Activated T-cell treated with anti-CD3 and anti-CD28 coated beads, Interleukin-2, amount 50 U/mL, for 72 hours (primary cell): ENCODE measurements at regions not wholly inside any gene's neighbourhood (a gene's known extent, or its start where the extent isn't known, plus 50 kb on each side); places are given as distances from the start of the nearest gene placed in this dataset.

ENCODE experiments used
- ATAC-seq, 2 donors: fragments of 150-1000 bp; cut with Tn5 transposase; replicated peaks in 1 of 2; 2 replicates each; pipeline ENCODE4 v1.10.0; 2021; ENCODE audit warnings: moderate library complexity in 2 of 2, mild to moderate bottlenecking in 1 of 2
- DNase-seq, 2 donors: peaks; one replicate each; pipeline ENCODE4 v3.0.0; 2021 to 2022; ENCODE audit warnings: mixed read lengths in 1 of 2
- H3K27ac Mint-ChIP-seq: one replicate; pipeline ENCODE4 v1.8.0; 2022; ENCODE audit warnings: mild to moderate bottlenecking, moderate library complexity, mixed read lengths
- H3K27me3 Mint-ChIP-seq: one replicate; pipeline ENCODE4 v1.8.0; 2022; ENCODE audit warnings: low read depth, mixed read lengths
- H3K36me3 Mint-ChIP-seq, 2 donors: one replicate each; pipeline ENCODE4 v1.8.0; 2022; ENCODE audit warnings: mixed read lengths in 2 of 2, mild to moderate bottlenecking in 1 of 2; ENCODE audit not compliant: insufficient read depth in 2 of 2
- H3K4me1 Mint-ChIP-seq: one replicate; pipeline ENCODE4 v1.8.0; 2022; ENCODE audit warnings: low read depth, mixed read lengths
- H3K4me3 Mint-ChIP-seq, 2 donors: one replicate each; pipeline ENCODE4 v1.8.0; 2022; ENCODE audit warnings: mild to moderate bottlenecking in 2 of 2, mixed read lengths in 2 of 2, moderate library complexity in 2 of 2
- H3K9me3 Mint-ChIP-seq, 2 donors: one replicate each; pipeline ENCODE4 v1.8.0; 2022; ENCODE audit warnings: mixed read lengths in 2 of 2

DNA sequence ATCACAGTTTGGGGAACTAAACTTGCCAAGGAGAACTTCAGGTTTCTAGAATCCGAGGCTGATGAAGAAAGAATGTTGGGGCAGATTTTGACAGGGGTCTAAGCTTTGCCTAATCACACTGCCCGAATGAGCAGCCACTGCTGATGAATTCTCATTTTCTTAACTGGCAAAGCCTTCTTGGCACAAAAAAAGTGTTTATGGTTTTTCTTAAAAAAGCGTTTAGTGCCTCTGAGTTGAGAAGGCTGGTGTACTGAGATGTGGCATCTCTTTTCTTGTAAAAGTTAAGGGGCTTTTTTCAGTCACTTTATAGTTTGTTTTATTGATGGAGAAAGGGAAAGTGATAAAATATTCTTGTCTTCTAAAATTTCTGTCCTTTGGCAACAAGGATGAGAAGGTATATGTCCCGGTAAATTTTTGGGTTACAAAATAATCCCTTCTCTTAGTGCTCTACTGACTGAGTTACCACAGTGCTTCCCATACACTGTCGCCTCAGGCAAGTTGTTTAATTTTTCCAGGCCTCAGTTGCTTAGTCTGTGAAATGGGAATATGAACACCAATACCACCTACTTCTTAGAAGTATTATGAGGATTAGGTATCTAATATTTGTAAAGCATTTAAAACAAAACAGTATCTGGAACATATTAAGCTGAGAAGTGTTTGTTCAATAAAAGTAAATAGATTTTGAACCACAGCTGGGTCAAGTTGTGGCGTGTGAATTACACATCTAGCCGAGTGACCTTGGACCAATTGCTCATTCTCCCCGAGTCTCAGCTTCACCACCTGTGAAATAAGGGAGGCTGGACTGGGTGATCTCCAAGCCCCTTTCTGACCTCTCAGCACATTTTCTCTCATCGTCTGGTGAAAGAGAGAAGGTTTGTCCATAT is 320.8 kb downstream of the HAPSTR1 start:
- no peaks in the 10 kb centered on the region for H3K27me3 Mint-ChIP-seq
- no peak overlapping the region for H3K4me3 Mint-ChIP-seq
- H3K4me1 Mint-ChIP-seq = no peaks in the 10 kb centered on the region
- no peaks in the 10 kb centered on the region for H3K36me3 Mint-ChIP-seq
- DNase-seq = no peak
- peaks cover 4 to 6% of the 10 kb centered on the region in 2 donors for H3K9me3 Mint-ChIP-seq
- no peak overlapping the region for H3K27ac Mint-ChIP-seq
- ATAC-seq = no peak

DNA sequence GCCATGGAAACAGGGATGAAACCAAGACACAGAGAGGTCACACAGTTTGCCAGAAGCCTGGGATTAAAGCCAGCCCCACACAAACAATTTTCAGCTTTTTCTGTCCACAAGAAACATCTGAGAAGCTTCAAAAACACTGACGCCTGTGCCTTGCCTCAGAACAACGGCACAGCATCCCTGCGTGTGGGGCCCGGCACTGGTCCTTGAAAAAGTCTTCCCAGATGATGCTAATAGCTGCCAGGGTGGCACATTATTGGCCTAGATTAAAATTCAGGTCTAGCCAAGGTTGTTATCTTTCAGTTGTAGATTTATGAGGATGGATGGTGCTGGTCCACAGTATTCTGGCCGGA is 321.4 kb downstream of the HAPSTR1 start:
- DNase-seq (no peak), ATAC-seq (no peak)
- no peak overlapping the region for H3K4me3 Mint-ChIP-seq
- H3K27ac Mint-ChIP-seq = no peak overlapping the region
- no peaks in the 10 kb centered on the region for H3K4me1 Mint-ChIP-seq
- H3K9me3 Mint-ChIP-seq = peaks cover 4 to 8% of the 10 kb centered on the region in 2 donors
- no peaks in the 10 kb centered on the region for H3K36me3 Mint-ChIP-seq
- H3K27me3 Mint-ChIP-seq = no peaks in the 10 kb centered on the region

DNA sequence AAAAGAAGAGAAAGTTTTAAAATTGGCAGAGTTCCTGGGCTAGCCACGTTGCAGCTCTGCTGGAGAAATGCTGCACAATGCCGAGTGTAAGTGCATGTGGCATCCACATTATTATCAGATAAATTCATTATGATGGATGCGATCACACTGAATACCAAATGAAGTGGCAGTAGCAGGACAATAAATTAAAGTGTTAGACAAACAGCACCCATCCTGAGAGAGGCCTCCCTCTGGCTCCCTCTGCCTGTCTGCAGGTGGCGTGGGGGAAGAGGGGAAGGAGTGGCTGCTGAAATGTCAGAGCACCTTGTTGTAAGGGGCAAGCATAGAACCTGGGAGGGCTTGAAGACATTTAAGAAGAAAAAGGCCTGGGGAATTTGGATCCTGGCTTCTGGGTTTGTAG is 324.1 kb downstream of the HAPSTR1 start:
- no peak overlapping the region for H3K27ac Mint-ChIP-seq
- H3K27me3 Mint-ChIP-seq = no peaks in the 10 kb centered on the region
- H3K4me3 Mint-ChIP-seq = no peak overlapping the region
- H3K4me1 Mint-ChIP-seq = no peaks in the 10 kb centered on the region
- no peaks in the 10 kb centered on the region for H3K36me3 Mint-ChIP-seq
- ATAC-seq (no peak), DNase-seq (no peak)
- peaks cover 7 to 10% of the 10 kb centered on the region in 2 donors for H3K9me3 Mint-ChIP-seq

DNA sequence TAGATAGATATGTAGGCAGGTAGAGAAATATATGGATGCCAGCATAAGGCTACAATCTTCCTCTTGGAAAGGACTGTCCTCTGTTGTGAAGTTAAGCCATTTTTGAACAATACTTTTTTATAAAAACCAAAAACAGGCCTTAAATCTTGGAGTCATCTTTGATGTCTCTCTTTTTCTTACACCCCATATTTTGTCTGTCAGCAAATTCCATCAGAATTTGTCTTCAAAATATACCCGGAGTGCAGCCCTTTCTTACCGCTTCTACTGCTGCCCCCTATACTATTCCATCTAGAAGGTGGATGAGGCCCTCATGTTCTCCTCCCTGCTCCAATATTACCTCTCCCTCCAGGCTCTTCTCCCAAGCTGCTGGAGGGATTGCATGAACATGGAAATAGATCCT is 326.5 kb downstream of the HAPSTR1 start:
- no peak for ATAC-seq
- Mint-ChIP-seq H3K36me3 (no peaks in the 10 kb centered on the region), H3K27ac (no peak overlapping the region), H3K4me1 (no peaks in the 10 kb centered on the region), H3K9me3 (peaks cover 7 to 10% of the 10 kb centered on the region in 2 donors), H3K4me3 (no peak overlapping the region), H3K27me3 (no peaks in the 10 kb centered on the region)
- no peak for DNase-seq

DNA sequence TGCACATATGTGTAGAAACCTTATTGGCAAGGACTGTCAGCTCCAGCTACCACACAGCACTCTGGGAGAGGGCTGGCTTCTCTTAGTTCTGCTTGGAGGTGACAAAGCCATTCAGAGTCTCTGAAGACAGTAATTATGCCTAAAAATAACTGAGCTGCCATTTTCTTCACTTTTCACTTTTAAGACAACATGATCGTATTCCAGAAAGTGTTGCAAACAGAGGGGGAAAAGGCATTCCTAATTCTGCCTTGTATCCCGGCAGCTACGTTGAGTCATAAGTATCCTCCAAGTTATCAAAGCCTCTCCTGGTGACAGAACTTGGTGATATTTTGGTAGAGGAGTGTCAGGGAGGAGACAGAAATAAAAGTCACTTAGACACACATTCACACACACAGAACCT is 327.7 kb downstream of the HAPSTR1 start:
- H3K27me3 Mint-ChIP-seq = no peaks in the 10 kb centered on the region
- H3K9me3 Mint-ChIP-seq = peaks cover 7 to 10% of the 10 kb centered on the region in 2 donors
- ATAC-seq (no peak), DNase-seq (no peak)
- H3K4me1 Mint-ChIP-seq = no peaks in the 10 kb centered on the region
- no peak overlapping the region for H3K4me3 Mint-ChIP-seq
- H3K27ac Mint-ChIP-seq = no peak overlapping the region
- H3K36me3 Mint-ChIP-seq = no peaks in the 10 kb centered on the region

DNA sequence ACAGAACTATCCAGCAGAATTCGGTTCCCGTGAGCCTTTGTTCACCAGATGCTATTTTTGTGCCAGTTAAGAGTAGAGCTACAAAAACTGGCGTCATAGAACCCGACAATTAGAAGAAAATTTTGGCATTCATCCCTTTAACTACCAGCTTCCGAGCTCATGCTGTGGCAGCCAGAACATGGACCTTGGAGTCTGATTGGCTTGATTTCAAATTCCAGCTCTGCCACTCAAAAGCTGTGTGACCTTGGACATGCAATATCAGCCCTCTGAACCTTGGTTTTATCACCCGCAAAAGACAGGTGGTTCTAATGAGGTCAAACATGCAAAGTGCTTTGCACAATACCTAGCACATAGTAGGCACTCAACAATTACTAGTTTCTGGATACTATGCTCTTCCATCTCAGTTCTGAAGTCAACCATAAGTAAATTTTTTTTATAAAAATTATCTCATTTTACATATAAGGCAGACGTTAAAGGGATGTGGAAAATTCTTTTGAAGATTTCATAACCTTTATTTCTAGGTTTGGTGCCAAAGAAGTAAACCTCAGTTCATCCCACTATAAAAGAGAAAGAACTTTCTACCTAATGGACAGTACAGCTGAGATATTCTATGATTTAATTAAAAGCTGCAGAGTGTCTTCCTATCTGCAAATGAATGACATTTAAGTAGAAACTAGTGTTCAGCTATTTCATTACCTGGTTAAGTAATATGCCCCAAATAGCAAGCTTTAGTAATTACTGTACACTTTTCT is 331.5 kb downstream of the HAPSTR1 start:
- no peaks in the 10 kb centered on the region for H3K4me1 Mint-ChIP-seq
- no peaks in the 10 kb centered on the region for H3K27me3 Mint-ChIP-seq
- no peak for ATAC-seq
- DNase-seq = no peak
- H3K4me3 Mint-ChIP-seq = no peak overlapping the region
- no peaks in the 10 kb centered on the region for H3K36me3 Mint-ChIP-seq
- peaks cover 2 to 3% of the 10 kb centered on the region in 2 donors for H3K9me3 Mint-ChIP-seq
- H3K27ac Mint-ChIP-seq = no peak overlapping the region

DNA sequence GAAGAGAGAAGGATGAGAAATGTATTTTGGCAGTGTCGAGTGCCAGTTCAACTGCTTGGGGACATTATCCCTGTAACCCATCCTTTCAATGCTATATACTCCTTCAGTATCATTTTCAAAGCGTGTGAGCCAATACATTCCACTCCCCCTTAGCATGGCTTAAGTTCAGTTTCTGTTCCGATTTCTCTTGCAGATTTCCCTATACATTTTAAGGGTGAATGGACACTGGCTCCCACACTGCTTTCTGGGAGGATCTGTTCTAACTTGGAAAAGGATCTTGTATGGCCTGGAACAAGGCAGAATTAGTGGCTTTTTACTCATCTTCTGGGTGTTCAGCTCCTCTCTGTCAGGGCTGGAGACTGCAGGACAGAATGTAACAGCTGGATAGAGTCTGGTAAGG is 333.8 kb downstream of the HAPSTR1 start:
- no peaks in the 10 kb centered on the region for H3K36me3 Mint-ChIP-seq
- ATAC-seq (no peak), DNase-seq (no peak)
- H3K4me3 Mint-ChIP-seq = no peak overlapping the region
- H3K9me3 Mint-ChIP-seq = no peaks in the 10 kb centered on the region
- H3K4me1 Mint-ChIP-seq = no peaks in the 10 kb centered on the region
- no peak overlapping the region for H3K27ac Mint-ChIP-seq
- no peaks in the 10 kb centered on the region for H3K27me3 Mint-ChIP-seq

DNA sequence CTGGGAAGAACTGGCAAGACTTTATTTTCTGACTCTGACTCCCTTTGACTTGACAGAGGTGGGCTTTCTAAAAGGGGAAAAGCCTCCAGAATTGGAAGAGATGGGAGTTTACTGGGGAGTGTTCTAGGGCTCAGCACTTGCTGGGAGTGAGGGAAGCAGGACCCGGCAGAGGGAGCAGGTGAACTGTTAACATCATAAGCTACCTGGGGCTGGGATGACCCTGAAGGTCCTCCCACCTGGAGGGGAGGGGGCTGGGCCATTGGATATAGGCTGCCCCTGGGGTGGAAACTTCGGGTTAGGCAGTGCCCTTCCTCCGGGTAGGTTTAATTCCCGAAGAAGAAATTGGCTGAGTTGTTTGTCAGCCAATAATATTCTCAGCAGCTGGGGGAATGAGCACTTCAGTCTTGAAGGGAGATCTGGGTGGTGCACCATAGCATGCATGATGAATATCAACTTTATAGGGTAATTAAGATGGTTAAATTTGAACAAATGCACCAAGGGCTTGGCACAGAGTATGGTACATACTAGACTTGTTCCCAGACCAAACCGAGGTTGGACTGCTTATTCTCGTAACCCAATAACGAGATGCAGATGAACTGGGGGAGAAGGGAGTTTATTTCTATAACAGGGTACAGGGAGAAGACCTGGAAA is 337.0 kb downstream of the HAPSTR1 start:
- no peaks in the 10 kb centered on the region for H3K36me3 Mint-ChIP-seq
- H3K4me1 Mint-ChIP-seq = no peaks in the 10 kb centered on the region
- no peak for DNase-seq
- no peak for ATAC-seq
- H3K9me3 Mint-ChIP-seq = no peaks in the 10 kb centered on the region
- no peak overlapping the region for H3K27ac Mint-ChIP-seq
- no peak overlapping the region for H3K4me3 Mint-ChIP-seq
- H3K27me3 Mint-ChIP-seq = no peaks in the 10 kb centered on the region

DNA sequence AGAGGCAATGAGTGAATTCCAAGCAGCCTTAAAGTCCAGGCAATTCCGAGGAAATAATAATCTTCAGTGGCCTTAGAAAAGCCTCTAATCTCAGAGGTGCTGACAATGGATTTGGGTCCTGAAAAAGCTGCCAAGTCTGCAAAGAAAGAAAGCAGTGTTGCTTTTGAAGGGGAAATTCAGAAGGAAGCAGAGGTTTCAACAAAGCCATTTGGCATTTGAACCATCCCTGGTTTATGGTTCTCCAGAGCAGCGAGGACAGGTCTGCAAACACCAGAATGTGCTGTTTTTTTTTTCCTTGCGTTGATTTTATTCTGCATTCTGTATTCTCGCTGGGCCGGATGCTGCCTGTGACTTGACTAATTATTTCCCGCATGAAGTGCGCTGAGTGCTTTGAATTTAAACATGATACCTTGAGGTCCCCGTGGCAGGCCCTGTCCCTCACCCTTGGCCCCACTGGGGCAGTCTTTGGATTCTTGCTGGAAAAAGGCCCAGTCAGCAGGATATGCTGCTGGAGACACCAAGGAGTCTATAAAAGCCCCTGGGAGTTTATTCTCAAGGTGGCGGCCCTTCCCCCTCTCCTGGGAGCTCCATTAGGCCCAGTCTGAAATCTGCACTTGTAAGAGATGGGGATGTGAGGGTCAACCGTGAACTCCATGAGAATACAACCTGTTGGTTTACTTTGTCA is 338.3 kb downstream of the HAPSTR1 start:
- no peaks in the 10 kb centered on the region for H3K4me1 Mint-ChIP-seq
- H3K27me3 Mint-ChIP-seq = no peaks in the 10 kb centered on the region
- H3K4me3 Mint-ChIP-seq = no peak overlapping the region
- H3K9me3 Mint-ChIP-seq = no peaks in the 10 kb centered on the region
- no peak overlapping the region for H3K27ac Mint-ChIP-seq
- DNase-seq (no peak), ATAC-seq (no peak)
- H3K36me3 Mint-ChIP-seq = no peaks in the 10 kb centered on the region

DNA sequence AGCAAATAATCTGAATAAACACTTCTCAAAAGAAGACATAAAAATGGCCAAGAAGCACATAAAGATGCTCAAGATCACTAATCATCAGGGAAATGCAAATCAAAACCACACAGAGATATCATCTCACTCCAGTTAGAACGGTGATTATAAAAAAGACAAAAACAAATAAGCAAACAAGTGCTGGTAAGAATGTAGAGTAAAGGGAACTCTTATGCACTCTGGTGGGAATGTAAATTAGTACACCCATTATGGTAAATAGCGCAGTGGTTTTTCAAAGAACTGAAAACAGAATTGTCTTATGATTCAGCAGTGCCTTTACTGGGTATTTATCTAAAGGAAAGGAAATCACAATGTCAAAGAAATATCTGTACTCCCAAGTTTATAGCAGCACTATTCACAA is 343.2 kb downstream of the HAPSTR1 start:
- H3K36me3 Mint-ChIP-seq = no peaks in the 10 kb centered on the region
- no peaks in the 10 kb centered on the region for H3K27me3 Mint-ChIP-seq
- no peak overlapping the region for H3K4me3 Mint-ChIP-seq
- DNase-seq (no peak), ATAC-seq (no peak)
- H3K27ac Mint-ChIP-seq = no peak overlapping the region
- H3K9me3 Mint-ChIP-seq = peaks cover 2 to 6% of the 10 kb centered on the region in 2 donors
- no peaks in the 10 kb centered on the region for H3K4me1 Mint-ChIP-seq

DNA sequence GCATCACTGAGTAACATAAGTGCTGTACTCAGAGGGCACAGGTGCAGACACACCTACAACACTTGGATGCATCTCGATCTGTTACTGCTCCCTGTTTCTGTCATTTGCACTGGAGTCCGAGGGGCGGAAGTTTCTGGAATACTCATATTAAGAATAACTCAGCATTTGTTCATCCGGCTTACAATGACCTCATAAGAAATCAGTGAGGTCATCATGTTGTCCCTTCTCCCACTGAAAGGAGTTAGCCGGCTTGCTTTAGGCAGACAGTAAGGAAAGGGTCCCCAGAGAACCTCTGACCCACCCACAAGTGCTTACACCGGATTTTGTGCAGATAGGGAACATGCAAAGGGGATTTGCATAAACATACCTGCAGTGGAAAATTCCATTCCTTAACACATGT is 344.7 kb downstream of the HAPSTR1 start:
- Mint-ChIP-seq H3K27me3 (no peaks in the 10 kb centered on the region), H3K9me3 (peaks cover 2 to 6% of the 10 kb centered on the region in 2 donors), H3K4me1 (no peaks in the 10 kb centered on the region), H3K36me3 (no peaks in the 10 kb centered on the region), H3K4me3 (no peak overlapping the region), H3K27ac (no peak overlapping the region)
- ATAC-seq (no peak), DNase-seq (no peak)

DNA sequence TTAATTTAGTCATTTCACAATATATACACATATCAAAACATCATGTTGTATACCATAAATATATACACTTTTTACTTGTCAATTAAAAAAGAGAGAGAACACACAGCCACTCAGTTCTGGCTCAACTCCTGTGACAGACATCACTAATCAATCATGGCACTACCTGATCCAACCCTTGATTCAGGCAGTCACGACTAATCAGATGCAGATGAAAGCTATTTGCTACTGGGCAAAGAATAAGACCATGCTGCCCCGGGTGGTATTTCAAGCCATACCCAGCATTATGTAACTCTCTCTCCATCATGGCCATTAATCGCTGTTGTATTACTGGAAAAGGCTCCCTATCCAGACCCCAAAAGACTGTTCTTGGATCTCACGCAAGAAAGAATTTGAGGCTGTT is 345.7 kb downstream of the HAPSTR1 start:
- H3K27me3 Mint-ChIP-seq = no peaks in the 10 kb centered on the region
- H3K36me3 Mint-ChIP-seq = no peaks in the 10 kb centered on the region
- ATAC-seq (no peak), DNase-seq (no peak)
- H3K27ac Mint-ChIP-seq = no peak overlapping the region
- peaks cover 2 to 6% of the 10 kb centered on the region in 2 donors for H3K9me3 Mint-ChIP-seq
- H3K4me1 Mint-ChIP-seq = no peaks in the 10 kb centered on the region
- H3K4me3 Mint-ChIP-seq = no peak overlapping the region

DNA sequence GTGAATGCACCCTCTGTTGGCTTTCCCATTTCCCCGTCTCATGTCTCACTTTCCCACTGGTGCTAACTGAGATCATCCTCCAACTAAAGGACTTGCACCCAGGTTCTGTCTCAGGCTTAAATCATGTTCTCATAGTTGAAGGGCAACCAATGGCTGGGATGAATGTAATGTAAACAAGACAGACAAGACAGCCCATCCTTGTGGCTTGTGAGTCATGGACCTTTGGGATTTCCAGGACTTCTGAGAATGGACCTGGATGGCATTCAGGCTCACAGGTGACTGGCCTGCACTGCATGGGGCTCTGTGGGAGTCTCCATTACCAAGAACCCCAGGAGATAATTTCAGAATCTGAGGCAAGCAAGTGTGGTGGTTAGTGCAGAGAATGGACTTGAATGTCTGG is 347.5 kb downstream of the HAPSTR1 start:
- DNase-seq (no peak), ATAC-seq (no peak)
- no peak overlapping the region for H3K27ac Mint-ChIP-seq
- peaks cover 2 to 8% of the 10 kb centered on the region in 2 donors for H3K9me3 Mint-ChIP-seq
- H3K4me1 Mint-ChIP-seq = no peaks in the 10 kb centered on the region
- no peaks in the 10 kb centered on the region for H3K27me3 Mint-ChIP-seq
- no peak overlapping the region for H3K4me3 Mint-ChIP-seq
- no peaks in the 10 kb centered on the region for H3K36me3 Mint-ChIP-seq
